GM18517 (cell line): ENCODE measurements at regions not wholly inside any gene's neighbourhood (a gene's known extent, or its start where the extent isn't known, plus 50 kb on each side); places are given as distances from the start of the nearest gene placed in this dataset.

ENCODE experiments used
- ATAC-seq: cut with Tn5 transposase; IDR thresholded peaks from one replicate; pipeline ENCODE4 v1.9.1; 2021; ENCODE audit warnings: mild to moderate bottlenecking, moderate library complexity; ENCODE audit not compliant: unreplicated experiment

GRCh38 chr3:127133971-127134370, 59.0 kb upstream of the PRR23E start:
- no peak for ATAC-seq

GRCh38 chr3:127134466-127134865, 58.5 kb upstream of the PRR23E start:
- ATAC-seq: no peak

GRCh38 chr3:127134887-127135240, 58.1 kb upstream of the PRR23E start:
- no peak for ATAC-seq

- ATAC-seq: no peak
Observed at GRCh38 chr3:127135241-127136023, 57.5 kb upstream of the PRR23E start.

- ATAC-seq: no peak
Observed at GRCh38 chr3:127136024-127136600, 56.8 kb upstream of the PRR23E start.

GRCh38 chr3:127136706-127137105, 56.2 kb upstream of the PRR23E start:
- no peak for ATAC-seq

GRCh38 chr3:127137113-127137512, 55.8 kb upstream of the PRR23E start:
- ATAC-seq: no peak

GRCh38 chr3:127137757-127138536, 55.0 kb upstream of the PRR23E start:
- ATAC-seq: no peak

- no peak for ATAC-seq
Observed at GRCh38 chr3:127139601-127140500, 53.1 kb upstream of the PRR23E start.

GRCh38 chr3:127140501-127141460, 52.1 kb upstream of the PRR23E start:
- no peak for ATAC-seq

GRCh38 chr3:127141921-127142730, 50.8 kb upstream of the PRR23E start:
- no peak for ATAC-seq
